Stimulated activated CD4-positive, alpha-beta T cell treated with anti-CD3 and anti-CD28 coated beads, TNF-alpha, amount 100 ng/mL, for 48 hours (primary cell): ENCODE measurements at regions not wholly inside any gene's neighbourhood (a gene's known extent, or its start where the extent isn't known, plus 50 kb on each side); places are given as distances from the start of the nearest gene placed in this dataset.

Experiments
- DNase-seq, 3 donors: peaks; one replicate each; pipeline ENCODE4 v3.0.0-alpha.2; 2020; ENCODE audit warnings: low read depth in 3 of 3

- no peak for DNase-seq
Measured at GRCh38 chr20:58162986-58163385, 65.5 kb downstream of the ANKRD60 start.

- no peak for DNase-seq
Measured at GRCh38 chr20:58161192-58161591, 67.3 kb downstream of the ANKRD60 start.

GRCh38 chr20:58160451-58161061 lies 67.9 kb downstream of the ANKRD60 start:
- DNase-seq = no peak

GRCh38 chr20:58155148-58155925 lies 73.1 kb downstream of the ANKRD60 start:
- DNase-seq = no peak

- no peak for DNase-seq
Measured at GRCh38 chr20:58154113-58154512, 74.3 kb downstream of the ANKRD60 start.

GRCh38 chr20:58153121-58153520 lies 75.3 kb downstream of the ANKRD60 start:
- no peak for DNase-seq

GRCh38 chr20:58150772-58151171 lies 77.7 kb downstream of the ANKRD60 start:
- no peak for DNase-seq

GRCh38 chr20:58149437-58150091 lies 78.9 kb downstream of the ANKRD60 start:
- no peak for DNase-seq

- DNase-seq = no peak
Measured at GRCh38 chr20:58148891-58149290, 79.6 kb downstream of the ANKRD60 start.

- no peak for DNase-seq
Measured at GRCh38 chr20:58147628-58148370, 80.7 kb downstream of the ANKRD60 start.

- no peak for DNase-seq
Measured at GRCh38 chr20:58146746-58147140, 81.7 kb downstream of the ANKRD60 start.

- DNase-seq = no peak
Measured at GRCh38 chr20:58146081-58146745, 82.2 kb downstream of the ANKRD60 start.

GRCh38 chr20:58145506-58146080 lies 82.9 kb downstream of the ANKRD60 start:
- DNase-seq = no peak

- DNase-seq = no peak
Measured at GRCh38 chr20:58144096-58144495, 84.4 kb downstream of the ANKRD60 start.

- no peak for DNase-seq
Measured at GRCh38 chr20:58143531-58143930, 84.9 kb downstream of the ANKRD60 start.

GRCh38 chr20:58142843-58143185 lies 85.6 kb downstream of the ANKRD60 start:
- no peak for DNase-seq

- DNase-seq = no peak
Measured at GRCh38 chr20:58141971-58142842, 86.2 kb downstream of the ANKRD60 start.

- DNase-seq = no peak
Measured at GRCh38 chr20:58141496-58141895, 87.0 kb downstream of the ANKRD60 start.

GRCh38 chr20:58140787-58141425 lies 87.5 kb downstream of the ANKRD60 start:
- no peak for DNase-seq
